ENCODE measurements at regions not wholly inside any gene's neighbourhood (a gene's known extent, or its start where the extent isn't known, plus 50 kb on each side); places are given as distances from the start of the nearest gene placed in this dataset.

DNA sequence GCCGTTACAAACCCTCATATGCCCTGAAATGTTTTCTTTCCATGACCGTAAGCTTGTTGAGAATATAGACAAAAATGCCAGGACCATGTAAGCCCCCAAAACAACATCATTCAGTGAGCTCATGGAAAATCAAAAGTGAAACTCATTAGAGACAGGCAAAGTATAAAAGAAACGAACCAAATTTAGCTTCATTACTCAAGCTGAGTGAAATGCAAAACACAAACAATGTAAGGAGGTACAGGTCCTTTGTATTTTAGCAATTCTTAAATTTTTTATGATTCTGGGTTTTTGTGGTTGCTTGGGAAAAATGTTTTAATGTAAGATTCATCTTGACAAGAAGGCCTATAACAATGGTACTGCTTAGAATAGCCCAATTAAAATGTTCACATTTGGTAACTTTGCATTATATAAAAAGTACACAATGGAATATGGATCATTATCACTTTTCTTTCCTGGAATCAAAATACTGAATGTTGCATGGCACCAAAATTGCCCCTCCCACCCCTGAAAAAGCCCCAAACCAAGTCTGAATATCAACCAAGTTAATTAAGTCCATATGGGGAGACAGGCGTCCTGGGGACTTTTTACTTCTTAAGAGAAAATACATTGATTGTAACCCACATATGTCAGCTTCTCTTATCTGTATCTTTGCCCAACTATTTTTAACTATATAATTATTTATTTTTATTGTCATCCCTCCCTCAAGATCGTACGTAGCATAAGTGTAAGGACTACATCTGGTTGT lies 247.7 kb upstream of the CDIN1 start:
- intact Hi-C loops (cut with DNase I; ENCODE audit: low total_unique reads): no loop called here
- 57 to 58% methylated on average over 6 of the region's 6 CpGs for WGBS, 2 donors
- no peak overlapping the region for H3K4me3 ChIP-seq (ENCODE audit: low read depth, poor library complexity, severe bottlenecking)
- no peak for TF ChIP-seq CTCF (IDR thresholded peaks at IDR 0.05)
- no peak for TF ChIP-seq POLR2A (IDR thresholded peaks at IDR 0.05)
- no peak for DNase-seq (ENCODE audit: low spot score in 2 of 2)

- no peak overlapping the region for H3K4me3 ChIP-seq (ENCODE audit: low read depth, poor library complexity, severe bottlenecking)
- 76 to 91% methylated on average over 2 of the region's 2 CpGs for WGBS, 2 donors
- TF ChIP-seq CTCF (IDR thresholded peaks at IDR 0.05) (no peak), POLR2A (IDR thresholded peaks at IDR 0.05) (no peak)
- no peak for DNase-seq (ENCODE audit: low spot score in 2 of 2)
- intact Hi-C loops (cut with DNase I; ENCODE audit: low total_unique reads): no loop called here
Measured at GRCh38 chr15:36332301-36332700, 247.1 kb upstream of the CDIN1 start.

- DNase-seq (ENCODE audit: low spot score in 2 of 2): no peak
- no peak overlapping the region for H3K4me3 ChIP-seq (ENCODE audit: low read depth, poor library complexity, severe bottlenecking)
- WGBS, 2 donors: 87 to 100% methylated on average over 2 of the region's 2 CpGs
- intact Hi-C loops (cut with DNase I; ENCODE audit: low total_unique reads): no loop called here
- TF ChIP-seq CTCF (IDR thresholded peaks at IDR 0.05) (no peak), POLR2A (IDR thresholded peaks at IDR 0.05) (no peak)
Measured at GRCh38 chr15:36332896-36333295, 246.5 kb upstream of the CDIN1 start.

GRCh38 chr15:36334059-36334458 lies 245.4 kb upstream of the CDIN1 start:
- TF ChIP-seq POLR2A (IDR thresholded peaks at IDR 0.05): no peak
- no peak for TF ChIP-seq CTCF (IDR thresholded peaks at IDR 0.05)
- DNase-seq (ENCODE audit: low spot score in 2 of 2): no peak
- 22 to 30% methylated on average over 3 of the region's 3 CpGs for WGBS, 2 donors
- no peak overlapping the region for H3K4me3 ChIP-seq (ENCODE audit: low read depth, poor library complexity, severe bottlenecking)
- intact Hi-C loops (cut with DNase I; ENCODE audit: low total_unique reads): no loop called here

GRCh38 chr15:36335224-36335623 lies 244.2 kb upstream of the CDIN1 start:
- intact Hi-C loops (cut with DNase I; ENCODE audit: low total_unique reads): no loop called here
- WGBS, 2 donors: 84 to 89% methylated on average over 2 of the region's 2 CpGs
- H3K4me3 ChIP-seq (ENCODE audit: low read depth, poor library complexity, severe bottlenecking): no peak overlapping the region
- DNase-seq (ENCODE audit: low spot score in 2 of 2): no peak
- TF ChIP-seq POLR2A (IDR thresholded peaks at IDR 0.05) (no peak), CTCF (IDR thresholded peaks at IDR 0.05) (no peak)

- no peak for TF ChIP-seq POLR2A (IDR thresholded peaks at IDR 0.05)
- TF ChIP-seq CTCF (IDR thresholded peaks at IDR 0.05): no peak
- no peak for DNase-seq (ENCODE audit: low spot score in 2 of 2)
- no peak overlapping the region for H3K4me3 ChIP-seq (ENCODE audit: low read depth, poor library complexity, severe bottlenecking)
- WGBS, 2 donors: 98 to 100% methylated on average over 1 of the region's 1 CpG
- intact Hi-C loops (cut with DNase I; ENCODE audit: low total_unique reads): no loop called here
Measured at GRCh38 chr15:36335659-36336058, 243.8 kb upstream of the CDIN1 start.

Data from lower leg skin (tissue), 4 donors.